ENCODE measurements at regions not wholly inside any gene's neighbourhood (a gene's known extent, or its start where the extent isn't known, plus 50 kb on each side); places are given as distances from the start of the nearest gene placed in this dataset.

- peaks cover 98% of the 10 kb centered on the region for H3K9me3 Mint-ChIP-seq
- peaks cover 32% of the 10 kb centered on the region for H3K36me3 Mint-ChIP-seq (ENCODE audit: low read depth)
- H3K27me3 Mint-ChIP-seq (ENCODE audit: insufficient read depth, low read depth, poor library complexity), result peaks cover 6% of the 10 kb centered on the region
- no peak overlapping the region for H3K4me3 Mint-ChIP-seq
- Histone ChIP-seq H3K4me3 (no peak overlapping the region), H2AFZ (no peak overlapping the region), H3F3A (replicated peaks; ENCODE audit: low read depth) (no peaks in the 10 kb centered on the region), H3K4me1 (ENCODE audit: insufficient read depth) (no peaks in the 10 kb centered on the region), H3K36me3 (ENCODE audit: insufficient read depth) (no peaks in the 10 kb centered on the region; the same call in 1 of the 2 replicates), H3K27me3 (ENCODE audit: insufficient read depth) (no peaks in the 10 kb centered on the region), H4K20me1 (replicated peaks; ENCODE audit: insufficient read depth) (no peaks in the 10 kb centered on the region), H3K9me2 (ENCODE audit: insufficient read depth) (no peaks in the 10 kb centered on the region), H3K27ac (ENCODE audit: low read depth) (no peak overlapping the region), H3K4me2 (no peak overlapping the region), H3K79me2 (replicated peaks; ENCODE audit: insufficient read depth) (no peaks in the 10 kb centered on the region)
- TF ChIP-seq POLR2AphosphoS5 (IDR thresholded peaks at IDR 0.05; ENCODE audit: low read depth) (no peak), ZNF331 (CRISPR knock-in tag; IDR thresholded peaks at IDR 0.05; ENCODE audit: low read depth) (no peak), REST (IDR thresholded peaks at IDR 0.05; ENCODE audit: unreplicated experiment) (no peak), JUNB (IDR thresholded peaks at IDR 0.05; ENCODE audit: unreplicated experiment) (no peak), ZNF114 (CRISPR knock-in tag; IDR thresholded peaks at IDR 0.05) (no peak), EZH2 (IDR thresholded peaks at IDR 0.05; ENCODE audit: low read depth, unreplicated experiment) (no peak), CREB1 (CRISPR knock-in tag; IDR thresholded peaks at IDR 0.05; ENCODE audit: low read depth) (no peak), STAT1 (IDR thresholded peaks at IDR 0.05; ENCODE audit: unreplicated experiment) (no peak), ETS1 (IDR thresholded peaks at IDR 0.05) (no peak), EZH2phosphoT487 (IDR thresholded peaks at IDR 0.05; ENCODE audit: unreplicated experiment) (no peak), NANOG (IDR thresholded peaks at IDR 0.05; ENCODE audit: borderline replicate concordance) (no peak)
- TF ChIP-seq, protein P1, sequence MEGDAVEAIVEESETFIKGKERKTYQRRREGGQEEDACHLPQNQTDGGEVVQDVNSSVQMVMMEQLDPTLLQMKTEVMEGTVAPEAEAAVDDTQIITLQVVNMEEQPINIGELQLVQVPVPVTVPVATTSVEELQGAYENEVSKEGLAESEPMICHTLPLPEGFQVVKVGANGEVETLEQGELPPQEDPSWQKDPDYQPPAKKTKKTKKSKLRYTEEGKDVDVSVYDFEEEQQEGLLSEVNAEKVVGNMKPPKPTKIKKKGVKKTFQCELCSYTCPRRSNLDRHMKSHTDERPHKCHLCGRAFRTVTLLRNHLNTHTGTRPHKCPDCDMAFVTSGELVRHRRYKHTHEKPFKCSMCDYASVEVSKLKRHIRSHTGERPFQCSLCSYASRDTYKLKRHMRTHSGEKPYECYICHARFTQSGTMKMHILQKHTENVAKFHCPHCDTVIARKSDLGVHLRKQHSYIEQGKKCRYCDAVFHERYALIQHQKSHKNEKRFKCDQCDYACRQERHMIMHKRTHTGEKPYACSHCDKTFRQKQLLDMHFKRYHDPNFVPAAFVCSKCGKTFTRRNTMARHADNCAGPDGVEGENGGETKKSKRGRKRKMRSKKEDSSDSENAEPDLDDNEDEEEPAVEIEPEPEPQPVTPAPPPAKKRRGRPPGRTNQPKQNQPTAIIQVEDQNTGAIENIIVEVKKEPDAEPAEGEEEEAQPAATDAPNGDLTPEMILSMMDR (conservative IDR thresholded peaks at IDR 0.05; ENCODE audit: low read depth in 2 of 2), result no peak
- TF ChIP-seq, protein P2, sequence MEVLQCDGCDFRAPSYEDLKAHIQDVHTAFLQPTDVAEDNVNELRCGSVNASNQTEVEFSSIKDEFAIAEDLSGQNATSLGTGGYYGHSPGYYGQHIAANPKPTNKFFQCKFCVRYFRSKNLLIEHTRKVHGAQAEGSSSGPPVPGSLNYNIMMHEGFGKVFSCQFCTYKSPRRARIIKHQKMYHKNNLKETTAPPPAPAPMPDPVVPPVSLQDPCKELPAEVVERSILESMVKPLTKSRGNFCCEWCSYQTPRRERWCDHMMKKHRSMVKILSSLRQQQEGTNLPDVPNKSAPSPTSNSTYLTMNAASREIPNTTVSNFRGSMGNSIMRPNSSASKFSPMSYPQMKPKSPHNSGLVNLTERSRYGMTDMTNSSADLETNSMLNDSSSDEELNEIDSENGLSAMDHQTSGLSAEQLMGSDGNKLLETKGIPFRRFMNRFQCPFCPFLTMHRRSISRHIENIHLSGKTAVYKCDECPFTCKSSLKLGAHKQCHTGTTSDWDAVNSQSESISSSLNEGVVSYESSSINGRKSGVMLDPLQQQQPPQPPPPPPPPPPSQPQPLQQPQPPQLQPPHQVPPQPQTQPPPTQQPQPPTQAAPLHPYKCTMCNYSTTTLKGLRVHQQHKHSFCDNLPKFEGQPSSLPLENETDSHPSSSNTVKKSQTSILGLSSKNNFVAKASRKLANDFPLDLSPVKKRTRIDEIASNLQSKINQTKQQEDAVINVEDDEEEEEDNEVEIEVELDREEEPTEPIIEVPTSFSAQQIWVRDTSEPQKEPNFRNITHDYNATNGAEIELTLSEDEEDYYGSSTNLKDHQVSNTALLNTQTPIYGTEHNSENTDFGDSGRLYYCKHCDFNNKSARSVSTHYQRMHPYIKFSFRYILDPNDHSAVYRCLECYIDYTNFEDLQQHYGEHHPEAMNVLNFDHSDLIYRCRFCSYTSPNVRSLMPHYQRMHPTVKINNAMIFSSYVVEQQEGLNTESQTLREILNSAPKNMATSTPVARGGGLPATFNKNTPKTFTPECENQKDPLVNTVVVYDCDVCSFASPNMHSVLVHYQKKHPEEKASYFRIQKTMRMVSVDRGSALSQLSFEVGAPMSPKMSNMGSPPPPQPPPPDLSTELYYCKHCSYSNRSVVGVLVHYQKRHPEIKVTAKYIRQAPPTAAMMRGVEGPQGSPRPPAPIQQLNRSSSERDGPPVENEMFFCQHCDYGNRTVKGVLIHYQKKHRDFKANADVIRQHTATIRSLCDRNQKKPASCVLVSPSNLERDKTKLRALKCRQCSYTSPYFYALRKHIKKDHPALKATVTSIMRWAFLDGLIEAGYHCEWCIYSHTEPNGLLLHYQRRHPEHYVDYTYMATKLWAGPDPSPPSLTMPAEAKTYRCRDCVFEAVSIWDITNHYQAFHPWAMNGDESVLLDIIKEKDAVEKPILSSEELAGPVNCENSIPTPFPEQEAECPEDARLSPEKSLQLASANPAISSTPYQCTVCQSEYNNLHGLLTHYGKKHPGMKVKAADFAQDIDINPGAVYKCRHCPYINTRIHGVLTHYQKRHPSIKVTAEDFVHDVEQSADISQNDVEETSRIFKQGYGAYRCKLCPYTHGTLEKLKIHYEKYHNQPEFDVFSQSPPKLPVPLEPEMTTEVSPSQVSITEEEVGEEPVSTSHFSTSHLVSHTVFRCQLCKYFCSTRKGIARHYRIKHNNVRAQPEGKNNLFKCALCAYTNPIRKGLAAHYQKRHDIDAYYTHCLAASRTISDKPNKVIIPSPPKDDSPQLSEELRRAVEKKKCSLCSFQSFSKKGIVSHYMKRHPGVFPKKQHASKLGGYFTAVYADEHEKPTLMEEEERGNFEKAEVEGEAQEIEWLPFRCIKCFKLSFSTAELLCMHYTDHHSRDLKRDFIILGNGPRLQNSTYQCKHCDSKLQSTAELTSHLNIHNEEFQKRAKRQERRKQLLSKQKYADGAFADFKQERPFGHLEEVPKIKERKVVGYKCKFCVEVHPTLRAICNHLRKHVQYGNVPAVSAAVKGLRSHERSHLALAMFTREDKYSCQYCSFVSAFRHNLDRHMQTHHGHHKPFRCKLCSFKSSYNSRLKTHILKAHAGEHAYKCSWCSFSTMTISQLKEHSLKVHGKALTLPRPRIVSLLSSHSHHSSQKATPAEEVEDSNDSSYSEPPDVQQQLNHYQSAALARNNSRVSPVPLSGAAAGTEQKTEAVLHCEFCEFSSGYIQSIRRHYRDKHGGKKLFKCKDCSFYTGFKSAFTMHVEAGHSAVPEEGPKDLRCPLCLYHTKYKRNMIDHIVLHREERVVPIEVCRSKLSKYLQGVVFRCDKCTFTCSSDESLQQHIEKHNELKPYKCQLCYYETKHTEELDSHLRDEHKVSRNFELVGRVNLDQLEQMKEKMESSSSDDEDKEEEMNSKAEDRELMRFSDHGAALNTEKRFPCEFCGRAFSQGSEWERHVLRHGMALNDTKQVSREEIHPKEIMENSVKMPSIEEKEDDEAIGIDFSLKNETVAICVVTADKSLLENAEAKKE (CRISPR knock-in tag; IDR thresholded peaks at IDR 0.05), result no peak
- H3K4me1 Mint-ChIP-seq, result no peaks in the 10 kb centered on the region
- H3K27ac Mint-ChIP-seq, result no peak overlapping the region
- ATAC-seq (no peak), DNase-seq (ENCODE audit: low spot score) (no peak)
Observed at GRCh38 chr7:68512466-68512865, 1085.8 kb upstream of the AUTS2 start.
